ENCODE measurements at regions not wholly inside any gene's neighbourhood (a gene's known extent, or its start where the extent isn't known, plus 50 kb on each side); places are given as distances from the start of the nearest gene placed in this dataset.

DNA sequence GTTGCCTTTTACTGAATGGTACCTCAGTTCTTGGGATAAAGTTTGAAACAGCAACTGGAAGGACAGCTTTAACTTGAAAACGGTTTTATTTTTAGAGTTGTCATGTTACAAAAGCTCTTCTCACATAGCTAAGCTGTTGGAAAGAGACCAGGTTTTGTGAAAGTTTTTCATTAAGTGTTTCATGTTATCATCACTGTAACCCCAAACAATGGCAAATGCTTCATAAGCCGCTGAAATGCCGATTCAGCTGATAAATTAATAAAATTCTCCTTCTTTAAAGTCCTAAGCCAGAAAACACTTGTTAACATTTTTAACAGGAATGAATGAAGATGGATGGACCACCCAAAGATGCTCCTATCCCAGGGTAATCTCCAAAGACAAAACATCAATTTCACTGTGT lies 76.1 kb upstream of the IRF2 start:
- TF ChIP-seq, protein P1, sequence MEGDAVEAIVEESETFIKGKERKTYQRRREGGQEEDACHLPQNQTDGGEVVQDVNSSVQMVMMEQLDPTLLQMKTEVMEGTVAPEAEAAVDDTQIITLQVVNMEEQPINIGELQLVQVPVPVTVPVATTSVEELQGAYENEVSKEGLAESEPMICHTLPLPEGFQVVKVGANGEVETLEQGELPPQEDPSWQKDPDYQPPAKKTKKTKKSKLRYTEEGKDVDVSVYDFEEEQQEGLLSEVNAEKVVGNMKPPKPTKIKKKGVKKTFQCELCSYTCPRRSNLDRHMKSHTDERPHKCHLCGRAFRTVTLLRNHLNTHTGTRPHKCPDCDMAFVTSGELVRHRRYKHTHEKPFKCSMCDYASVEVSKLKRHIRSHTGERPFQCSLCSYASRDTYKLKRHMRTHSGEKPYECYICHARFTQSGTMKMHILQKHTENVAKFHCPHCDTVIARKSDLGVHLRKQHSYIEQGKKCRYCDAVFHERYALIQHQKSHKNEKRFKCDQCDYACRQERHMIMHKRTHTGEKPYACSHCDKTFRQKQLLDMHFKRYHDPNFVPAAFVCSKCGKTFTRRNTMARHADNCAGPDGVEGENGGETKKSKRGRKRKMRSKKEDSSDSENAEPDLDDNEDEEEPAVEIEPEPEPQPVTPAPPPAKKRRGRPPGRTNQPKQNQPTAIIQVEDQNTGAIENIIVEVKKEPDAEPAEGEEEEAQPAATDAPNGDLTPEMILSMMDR (IDR thresholded peaks at IDR 0.05): no peak
- no peak for TF ChIP-seq POLR2A (IDR thresholded peaks at IDR 0.05; ENCODE audit: low read depth)

All from esophagus muscularis mucosa (tissue), 3 donors.